H1 (cell line): ENCODE measurements at regions not wholly inside any gene's neighbourhood (a gene's known extent, or its start where the extent isn't known, plus 50 kb on each side); places are given as distances from the start of the nearest gene placed in this dataset.

Experiments
- CTCF ChIA-PET: fragments of 300-600 bp; sonication (Branson Sonifier 250); formaldehyde crosslinking; loops from one replicate; lab custom pipeline; 2021; ENCODE audit not compliant: partially characterized antibody; lab: Charles Lee
- POLR2A ChIA-PET: fragments of 300-600 bp; sonication (Branson Sonifier 250); formaldehyde crosslinking; loops from one replicate; lab custom pipeline; 2021; ENCODE audit warnings: inconsistent platforms; ENCODE audit not compliant: partially characterized antibody; lab: Charles Lee
- DNase-seq, 2 experiments: peaks; one replicate each; pipeline versions ENCODE4 v3.0.0 to v3.0.0-alpha.2; 2010 to 2022; ENCODE audit warnings: low spot score in 2 of 2, low read depth in 1 of 2, mixed read lengths in 1 of 2
- FAIRE-seq: peaks from 2 replicates; lab custom pipeline; 2011; peaks lifted over from hg19 to GRCh38; lab: Jason Lieb, UNC
- H2AFZ ChIP-seq: 2 replicates; pipeline ENCODE4 v1.8.1; 2012; ENCODE audit warnings: low read length, inconsistent platforms
- H2AK5ac ChIP-seq: 2 replicates; pipeline ENCODE4 v1.6.1; 2013; ENCODE audit warnings: low read depth, low read length
- H2BK120ac ChIP-seq: replicated peaks from 2 replicates; pipeline ENCODE3; 2013; ENCODE audit warnings: low read depth, low read length, inconsistent platforms
- H2BK12ac ChIP-seq: 2 replicates; pipeline ENCODE4 v1.6.1; 2013; ENCODE audit warnings: low read depth, low read length
- H2BK15ac ChIP-seq: 2 replicates; pipeline ENCODE4 v1.6.1; 2013; ENCODE audit warnings: low read length
- H2BK20ac ChIP-seq: 2 replicates; pipeline ENCODE4 v1.6.1; 2013; ENCODE audit warnings: low read length
- H2BK5ac ChIP-seq: 2 replicates; pipeline ENCODE4 v1.6.1; 2013; ENCODE audit warnings: low read depth, low read length
- H3K14ac ChIP-seq: 2 replicates; pipeline ENCODE4 v1.6.1; 2013; ENCODE audit warnings: inconsistent platforms; ENCODE audit not compliant: insufficient read length
- H3K18ac ChIP-seq: 2 replicates; pipeline ENCODE4 v1.6.1; 2013; ENCODE audit warnings: low read length; ENCODE audit errors: extremely low read depth
- H3K23ac ChIP-seq: 2 replicates; pipeline ENCODE4 v1.6.1; 2013; ENCODE audit warnings: inconsistent platforms; ENCODE audit not compliant: insufficient read length
- H3K23me2 ChIP-seq: 2 replicates; pipeline ENCODE4 v1.6.1; 2013; ENCODE audit warnings: low read depth, low read length
- H3K27ac ChIP-seq: 2 replicates; pipeline ENCODE4 v1.6.1; 2011; ENCODE audit warnings: low read depth, low read length, inconsistent platforms
- H3K27me3 ChIP-seq, 4 experiments: replicated peaks in 1 of 4; 1 replicate in 1 of 4; 2 replicates in 3 of 4; pipeline versions ENCODE4 v1.6.1 to v1.8.1; 2011 to 2013; ENCODE audit warnings: low read length in 3 of 4, mild to moderate bottlenecking in 3 of 4, inconsistent platforms in 2 of 4, mixed read lengths in 2 of 4, moderate library complexity in 1 of 4; ENCODE audit not compliant: control insufficient read depth in 3 of 4, insufficient read depth in 3 of 4; ENCODE audit errors: extremely low read depth in 1 of 4
- H3K36me3 ChIP-seq, 4 experiments: 2 replicates each; pipeline versions ENCODE4 v1.6.1 to v1.8.1; 2011 to 2013; ENCODE audit warnings: mild to moderate bottlenecking in 4 of 4, low read length in 3 of 4, moderate library complexity in 2 of 4, control low read depth in 1 of 4, inconsistent platforms in 1 of 4; ENCODE audit not compliant: insufficient read depth in 4 of 4, control insufficient read depth in 2 of 4
- H3K4ac ChIP-seq: replicated peaks from 2 replicates; pipeline ENCODE3; 2013; ENCODE audit warnings: low read length, low read depth, mixed read lengths, inconsistent platforms; ENCODE audit not compliant: insufficient read length
- H3K4me1 ChIP-seq, 4 experiments: replicated peaks in 1 of 4; 1 replicate in 1 of 4; 2 replicates in 3 of 4; pipeline versions ENCODE4 v1.6.1 to v1.8.1; 2011 to 2013; ENCODE audit warnings: low read length in 3 of 4, inconsistent platforms in 2 of 4, mixed read lengths in 1 of 4; ENCODE audit not compliant: insufficient read depth in 4 of 4, control insufficient read depth in 3 of 4
- H3K4me2 ChIP-seq, 2 experiments: 2 replicates each; pipeline versions ENCODE4 v1.6.1 to v1.8.1; 2011 to 2013; ENCODE audit warnings: low read depth in 2 of 2, low read length in 2 of 2, control low read depth in 1 of 2, inconsistent platforms in 1 of 2, mild to moderate bottlenecking in 1 of 2; ENCODE audit not compliant: insufficient read depth in 1 of 2
- H3K4me3 ChIP-seq, 4 experiments: fragments of 200-600, 300-600 bp in 1 of 4; sonication (generic), shearing (Covaris generic), sonication (Bioruptor Twin) in 1 of 4; 2 replicates each; pipeline versions ENCODE4 v1.5.1 to v1.8.1; 2011 to 2016; ENCODE audit warnings: low read length in 4 of 4, low read depth in 3 of 4, control low read depth in 2 of 4, inconsistent platforms in 2 of 4, mild to moderate bottlenecking in 2 of 4, mixed read lengths in 1 of 4, moderate library complexity in 1 of 4; ENCODE audit not compliant: insufficient read depth in 2 of 4; ENCODE audit errors: extremely low read depth in 1 of 4
- H3K56ac ChIP-seq: replicated peaks from 2 replicates; pipeline ENCODE3; 2013; ENCODE audit warnings: low read depth, mild to moderate bottlenecking, mixed read lengths, low read length, inconsistent platforms; ENCODE audit not compliant: insufficient read length
- H3K79me1 ChIP-seq: 2 replicates; pipeline ENCODE4 v1.6.1; 2013; ENCODE audit warnings: low read depth, low read length, control low read depth
- H3K79me2 ChIP-seq, 2 experiments: 2 replicates each; pipeline versions ENCODE4 v1.6.1 to v1.8.1; 2012 to 2013; ENCODE audit warnings: low read length in 2 of 2, mild to moderate bottlenecking in 2 of 2, inconsistent platforms in 1 of 2; ENCODE audit not compliant: insufficient read depth in 2 of 2, control insufficient read depth in 1 of 2
- H3K9ac ChIP-seq, 4 experiments: replicated peaks in 1 of 4; 1 replicate in 1 of 4; 2 replicates in 3 of 4; pipeline versions ENCODE4 v1.6.1 to v1.8.1; 2011 to 2013; ENCODE audit warnings: low read depth in 3 of 4, low read length in 3 of 4, control low read depth in 2 of 4, mild to moderate bottlenecking in 2 of 4, moderate library complexity in 2 of 4, inconsistent platforms in 1 of 4; ENCODE audit errors: extremely low read depth in 1 of 4
- H3K9me3 ChIP-seq, 2 experiments: 2 replicates each; pipeline versions ENCODE4 v1.6.1 to v1.8.1; 2012 to 2013; ENCODE audit warnings: mild to moderate bottlenecking in 2 of 2, moderate library complexity in 2 of 2, control low read depth in 1 of 2, inconsistent platforms in 1 of 2, low read depth in 1 of 2, low read length in 1 of 2, mixed read lengths in 1 of 2; ENCODE audit not compliant: insufficient read depth in 2 of 2
- H4K20me1 ChIP-seq, 2 experiments: replicated peaks in 1 of 2; 2 replicates each; pipeline versions ENCODE3 to v1.8.1; 2011 to 2013; ENCODE audit warnings: inconsistent platforms in 2 of 2, low read length in 2 of 2, mild to moderate bottlenecking in 1 of 2; ENCODE audit not compliant: insufficient read depth in 2 of 2, control insufficient read depth in 1 of 2
- H4K5ac ChIP-seq: 2 replicates; pipeline ENCODE4 v1.6.1; 2013; ENCODE audit warnings: low read length, low read depth, mixed read lengths, inconsistent platforms; ENCODE audit not compliant: insufficient read length
- H4K8ac ChIP-seq: 2 replicates; pipeline ENCODE4 v1.8.0; 2013; ENCODE audit warnings: mild to moderate bottlenecking, moderate library complexity, low read length, inconsistent platforms; ENCODE audit not compliant: insufficient read depth; ENCODE audit errors: extremely low read depth
- H4K91ac ChIP-seq: replicated peaks from 2 replicates; pipeline ENCODE3; 2013; ENCODE audit warnings: low read length, mixed read lengths, inconsistent platforms; ENCODE audit not compliant: insufficient read length
- CEBPB ChIP-seq: IDR thresholded peaks from 2 replicates; pipeline ENCODE4 v1.6.1; 2012; ENCODE audit warnings: low read depth, low read length
- CHD1 ChIP-seq: IDR thresholded peaks from 2 replicates; pipeline ENCODE4 v1.6.1; 2012; ENCODE audit warnings: low read depth, low read length, improper control_type of control experiment
- EP300 ChIP-seq, 2 experiments: IDR thresholded peaks; 1 replicate in 1 of 2; 2 replicates in 1 of 2; pipeline ENCODE4 v1.6.1; 2011 to 2012; ENCODE audit warnings: low read depth in 2 of 2, low read length in 2 of 2, mild to moderate bottlenecking in 2 of 2, borderline replicate concordance in 1 of 2, inconsistent platforms in 1 of 2, moderate library complexity in 1 of 2
- NANOG ChIP-seq: IDR thresholded peaks from 2 replicates; pipeline ENCODE4 v1.6.1; 2011; ENCODE audit warnings: low read length, low read depth, mild to moderate bottlenecking, inconsistent platforms; ENCODE audit not compliant: insufficient read depth, poor library complexity, severe bottlenecking
- POU5F1 ChIP-seq: IDR thresholded peaks from 2 replicates; pipeline ENCODE4 v1.6.1; 2011; ENCODE audit warnings: low read depth, mild to moderate bottlenecking, low read length, moderate library complexity
- YY1 ChIP-seq: IDR thresholded peaks from 2 replicates; pipeline ENCODE4 v1.6.1; 2011; ENCODE audit warnings: low read depth, mild to moderate bottlenecking, low read length

GRCh38 chr4:79780129-79780528 is 292.9 kb downstream of the ANTXR2 start:
- CTCF ChIA-PET, result no interaction called here
- Histone ChIP-seq H2BK12ac (no peak overlapping the region), H3K4me3 (no peak overlapping the region), H4K20me1 (no peaks in the 10 kb centered on the region), H3K23ac (no peak overlapping the region), H3K14ac (no peak overlapping the region), H4K8ac (no peak overlapping the region), H3K4ac (no peak overlapping the region), H2AK5ac (no peak overlapping the region), H3K27me3 (no peaks in the 10 kb centered on the region), H3K36me3 (no peaks in the 10 kb centered on the region), H3K4me1 (no peaks in the 10 kb centered on the region), H2BK15ac (no peak overlapping the region), H3K23me2 (no peaks in the 10 kb centered on the region), H3K9ac (no peak overlapping the region), H3K56ac (no peak overlapping the region), H2BK20ac (no peak overlapping the region), H3K79me1 (no peaks in the 10 kb centered on the region), H4K5ac (no peak overlapping the region), H4K91ac (no peak overlapping the region), H2AFZ (no peak overlapping the region), H2BK120ac (no peak overlapping the region), H3K4me2 (no peak overlapping the region), H3K27ac (no peak overlapping the region), H3K9me3 (peaks cover 0 to 2% of the 10 kb centered on the region in 2 experiments; a peak in 2 of 4 replicates), H2BK5ac (no peak overlapping the region), H3K18ac (no peak overlapping the region), H3K79me2 (no peaks in the 10 kb centered on the region)
- TF ChIP-seq CHD1, result no peak
- no peak for TF ChIP-seq NANOG
- TF ChIP-seq CEBPB, result no peak
- no peak for TF ChIP-seq YY1
- no peak for TF ChIP-seq EP300 (IDR thresholded peaks at IDR 0.05; ENCODE audit: borderline replicate concordance in 1 of 2, low read depth in 2 of 2, low read length in 2 of 2)
- TF ChIP-seq POU5F1, result no peak
- DNase-seq (no peak), FAIRE-seq (no peak)
- POLR2A ChIA-PET, result no interaction called here
